NCI-H2171 (cell line): ENCODE measurements at regions not wholly inside any gene's neighbourhood (a gene's known extent, or its start where the extent isn't known, plus 50 kb on each side); places are given as distances from the start of the nearest gene placed in this dataset.

Experiments
- DNase-seq: peaks from one replicate; lab custom pipeline; 2025; lab: John Stamatoyannopoulos, UW

- no peak for DNase-seq
Measured at GRCh38 chr3:154060238-154061000, 60.8 kb upstream of the ARHGEF26 start.

DNA sequence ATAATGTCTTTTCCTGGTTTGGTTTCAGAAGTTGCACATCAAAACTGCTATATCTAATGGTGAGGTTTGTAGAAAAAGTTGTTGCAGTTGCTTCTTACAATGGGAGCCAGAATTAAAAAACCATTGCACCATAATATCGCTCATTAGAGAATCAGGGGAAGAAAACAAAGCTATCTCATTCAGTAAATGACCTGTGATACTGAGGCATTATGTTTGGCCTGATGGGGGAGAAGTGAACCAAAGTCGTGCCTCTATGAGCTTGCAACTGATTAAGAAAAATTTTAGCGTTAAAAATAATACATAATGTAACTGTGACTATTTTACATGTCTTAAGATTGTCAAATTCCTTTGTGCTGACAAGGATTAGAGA, 60.2 kb upstream of the ARHGEF26 start:
- DNase-seq = no peak

GRCh38 chr3:154062513-154062912, 58.7 kb upstream of the ARHGEF26 start:
- DNase-seq = peak; percentile 2

- DNase-seq = no peak
Measured at GRCh38 chr3:154071146-154071545, 50.0 kb upstream of the ARHGEF26 start.
